Activated CD8-positive, alpha-beta T cell treated with anti-CD3 and anti-CD28 coated beads for 36 hours (primary cell): ENCODE measurements at regions not wholly inside any gene's neighbourhood (a gene's known extent, or its start where the extent isn't known, plus 50 kb on each side); places are given as distances from the start of the nearest gene placed in this dataset.

Source experiments
- ATAC-seq: fragments of 200-7000 bp; cut with Tn5 transposase; one replicate; pipeline ENCODE4 v1.10.0; 2021; ENCODE audit warnings: mild to moderate bottlenecking, moderate library complexity
- CTCF ChIA-PET: fragments of 350-600 bp; sonication (Branson Sonifier 250); formaldehyde crosslinking; loops from one replicate; lab custom pipeline; 2021; ENCODE audit warnings: antibody characterized with exemption; lab: Charles Lee
- POLR2A ChIA-PET: fragments of 350-600 bp; sonication (Branson Sonifier 250); formaldehyde crosslinking; loops from one replicate; lab custom pipeline; 2021; ENCODE audit warnings: antibody characterized with exemption; lab: Charles Lee
- DNase-seq: peaks from one replicate; pipeline ENCODE4 v3.0.0-alpha.2; 2020
- H3K27ac Mint-ChIP-seq: one replicate; pipeline ENCODE4 v1.8.0; 2021; ENCODE audit warnings: mild to moderate bottlenecking, mixed read lengths
- H3K27me3 Mint-ChIP-seq: one replicate; pipeline ENCODE4 v1.8.0; 2021; ENCODE audit warnings: mixed read lengths
- H3K36me3 Mint-ChIP-seq: one replicate; pipeline ENCODE4 v1.8.0; 2021; ENCODE audit warnings: low read depth, mixed read lengths
- H3K4me1 Mint-ChIP-seq: one replicate; pipeline ENCODE4 v1.8.0; 2021; ENCODE audit warnings: low read depth, mixed read lengths
- H3K4me3 Mint-ChIP-seq: one replicate; pipeline ENCODE4 v1.8.0; 2021; ENCODE audit warnings: mild to moderate bottlenecking, moderate library complexity, mixed read lengths
- H3K9me3 Mint-ChIP-seq: one replicate; pipeline ENCODE4 v1.8.0; 2021; ENCODE audit warnings: mixed read lengths
- CTCF ChIP-seq: fragments of 200-600 bp; IDR thresholded peaks from one replicate; pipeline ENCODE4 v1.8.0; 2022; ENCODE audit warnings: antibody characterized with exemption, mild to moderate bottlenecking
- intact Hi-C: fragments of 100-400 bp; cut with micrococcal nuclease; formaldehyde crosslinking; loops from one replicate; pipeline ENCODE4 v1.10.0; 2022

GRCh38 chr3:73727854-73728253 lies 103.1 kb upstream of the PDZRN3 start:
- ATAC-seq (no peak), DNase-seq (no peak)
- ChIA-PET POLR2A (no interaction called here), CTCF (no interaction called here)
- Mint-ChIP-seq H3K27me3 (no peaks in the 10 kb centered on the region), H3K4me3 (no peak overlapping the region), H3K4me1 (no peaks in the 10 kb centered on the region), H3K9me3 (peaks cover 5% of the 10 kb centered on the region), H3K36me3 (no peaks in the 10 kb centered on the region), H3K27ac (no peak overlapping the region)
- intact Hi-C loops: no loop called here
- no peak for TF ChIP-seq CTCF

GRCh38 chr3:73727117-73727821 lies 102.5 kb upstream of the PDZRN3 start:
- H3K36me3 Mint-ChIP-seq: no peaks in the 10 kb centered on the region
- H3K4me3 Mint-ChIP-seq: no peak overlapping the region
- no peaks in the 10 kb centered on the region for H3K4me1 Mint-ChIP-seq
- POLR2A ChIA-PET: no interaction called here
- intact Hi-C loops: no loop called here
- TF ChIP-seq CTCF: no peak
- H3K27ac Mint-ChIP-seq: no peak overlapping the region
- ATAC-seq (no peak), DNase-seq (no peak)
- H3K27me3 Mint-ChIP-seq: no peaks in the 10 kb centered on the region
- H3K9me3 Mint-ChIP-seq: peaks cover 5% of the 10 kb centered on the region
- CTCF ChIA-PET: no interaction called here

- Mint-ChIP-seq H3K4me1 (no peaks in the 10 kb centered on the region), H3K4me3 (no peak overlapping the region), H3K27ac (no peak overlapping the region), H3K36me3 (no peaks in the 10 kb centered on the region), H3K27me3 (no peaks in the 10 kb centered on the region), H3K9me3 (no peaks in the 10 kb centered on the region)
- no peak for TF ChIP-seq CTCF
- DNase-seq (no peak), ATAC-seq (no peak)
- ChIA-PET CTCF (no interaction called here), POLR2A (no interaction called here)
- intact Hi-C loops: no loop called here
Observed at GRCh38 chr3:73723596-73723995, 98.9 kb upstream of the PDZRN3 start.

GRCh38 chr3:73719861-73720260 lies 95.1 kb upstream of the PDZRN3 start:
- DNase-seq (no peak), ATAC-seq (no peak)
- no peak overlapping the region for H3K27ac Mint-ChIP-seq
- H3K36me3 Mint-ChIP-seq: no peaks in the 10 kb centered on the region
- intact Hi-C loops: no loop called here
- ChIA-PET CTCF (no interaction called here), POLR2A (no interaction called here)
- H3K9me3 Mint-ChIP-seq: no peaks in the 10 kb centered on the region
- no peak for TF ChIP-seq CTCF
- no peaks in the 10 kb centered on the region for H3K4me1 Mint-ChIP-seq
- H3K4me3 Mint-ChIP-seq: no peak overlapping the region
- H3K27me3 Mint-ChIP-seq: no peaks in the 10 kb centered on the region

GRCh38 chr3:73719413-73719851 lies 94.7 kb upstream of the PDZRN3 start:
- Mint-ChIP-seq H3K27ac (no peak overlapping the region), H3K9me3 (no peaks in the 10 kb centered on the region), H3K27me3 (no peaks in the 10 kb centered on the region), H3K4me1 (no peaks in the 10 kb centered on the region), H3K4me3 (no peak overlapping the region), H3K36me3 (no peaks in the 10 kb centered on the region)
- ATAC-seq: no peak
- POLR2A ChIA-PET: no interaction called here
- intact Hi-C loops: no loop called here
- TF ChIP-seq CTCF: no peak
- CTCF ChIA-PET: no interaction called here
- no peak for DNase-seq
